LNCaP clone FGC (cell line): ENCODE measurements at regions not wholly inside any gene's neighbourhood (a gene's known extent, or its start where the extent isn't known, plus 50 kb on each side); places are given as distances from the start of the nearest gene placed in this dataset.

ENCODE experiments used
- DNase-seq: peaks from one replicate; pipeline ENCODE4 v3.0.0-alpha.2; 2011; ENCODE audit warnings: low read depth
- H3K4me3 ChIP-seq: 2 replicates; pipeline ENCODE4 v1.5.1; 2011; ENCODE audit warnings: mild to moderate bottlenecking, low read depth, low read length, control low read depth
- TF ChIP-seq, protein P1 (sequence below): IDR thresholded peaks from 2 replicates; pipeline ENCODE4 v1.5.1; 2012; ENCODE audit warnings: mild to moderate bottlenecking; ENCODE audit not compliant: control insufficient read depth, insufficient read depth; ENCODE audit errors: extremely low read depth

DNA sequence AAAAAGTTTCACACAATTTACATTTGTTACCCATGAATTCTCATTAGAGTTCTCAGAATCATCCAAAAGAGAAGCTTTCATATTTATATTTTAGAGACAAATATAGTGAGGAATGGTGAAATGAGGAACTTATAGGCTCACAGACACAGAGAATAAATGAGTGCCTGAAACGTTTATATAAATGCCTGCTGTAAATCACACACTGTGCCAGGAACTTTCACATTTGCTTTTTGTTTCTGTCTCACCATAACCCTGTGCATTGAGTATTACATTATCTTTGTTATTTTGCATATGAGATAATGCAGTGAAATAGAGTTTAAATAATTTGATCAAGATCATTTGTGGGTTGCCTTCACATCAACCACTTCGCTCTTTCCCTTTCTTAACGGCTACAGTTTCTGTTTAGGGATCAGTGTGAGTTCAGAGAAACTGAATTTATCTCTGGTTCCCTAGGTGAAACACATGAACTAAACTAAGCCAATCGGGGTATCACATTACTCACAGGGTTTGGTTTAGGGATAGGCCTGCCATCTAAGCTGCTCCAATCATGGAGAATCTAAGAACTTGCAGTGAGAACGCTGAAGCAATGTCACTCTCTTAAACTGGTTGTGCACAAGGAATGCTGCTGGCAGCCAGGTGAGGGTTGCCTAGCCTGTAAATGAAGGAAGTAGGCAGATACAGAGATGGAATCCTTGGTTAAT, 1339.2 kb upstream of the TENM4 start:
- TF ChIP-seq, protein P1, sequence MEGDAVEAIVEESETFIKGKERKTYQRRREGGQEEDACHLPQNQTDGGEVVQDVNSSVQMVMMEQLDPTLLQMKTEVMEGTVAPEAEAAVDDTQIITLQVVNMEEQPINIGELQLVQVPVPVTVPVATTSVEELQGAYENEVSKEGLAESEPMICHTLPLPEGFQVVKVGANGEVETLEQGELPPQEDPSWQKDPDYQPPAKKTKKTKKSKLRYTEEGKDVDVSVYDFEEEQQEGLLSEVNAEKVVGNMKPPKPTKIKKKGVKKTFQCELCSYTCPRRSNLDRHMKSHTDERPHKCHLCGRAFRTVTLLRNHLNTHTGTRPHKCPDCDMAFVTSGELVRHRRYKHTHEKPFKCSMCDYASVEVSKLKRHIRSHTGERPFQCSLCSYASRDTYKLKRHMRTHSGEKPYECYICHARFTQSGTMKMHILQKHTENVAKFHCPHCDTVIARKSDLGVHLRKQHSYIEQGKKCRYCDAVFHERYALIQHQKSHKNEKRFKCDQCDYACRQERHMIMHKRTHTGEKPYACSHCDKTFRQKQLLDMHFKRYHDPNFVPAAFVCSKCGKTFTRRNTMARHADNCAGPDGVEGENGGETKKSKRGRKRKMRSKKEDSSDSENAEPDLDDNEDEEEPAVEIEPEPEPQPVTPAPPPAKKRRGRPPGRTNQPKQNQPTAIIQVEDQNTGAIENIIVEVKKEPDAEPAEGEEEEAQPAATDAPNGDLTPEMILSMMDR, result no peak
- H3K4me3 ChIP-seq, result no peak overlapping the region
- no peak for DNase-seq

DNA sequence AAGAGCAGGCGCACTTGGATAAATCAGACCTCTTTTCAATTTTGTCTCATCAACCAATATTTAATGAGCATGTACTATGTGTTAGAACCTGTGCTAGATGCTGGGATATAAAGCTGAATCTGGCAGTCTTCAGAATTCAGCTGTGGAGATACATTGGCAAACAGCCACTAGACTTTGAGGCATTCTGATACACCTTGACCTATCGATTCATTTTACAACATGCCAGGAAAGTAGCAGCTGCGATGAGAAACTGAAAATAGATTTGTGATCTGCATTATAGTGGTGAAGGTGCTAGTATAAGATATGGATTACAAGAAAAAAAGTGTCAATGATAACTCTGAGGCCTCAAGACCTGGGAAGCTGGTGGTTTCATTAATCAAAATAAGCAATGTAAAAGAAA, 1338.1 kb upstream of the TENM4 start:
- TF ChIP-seq, protein P1, result no peak
- H3K4me3 ChIP-seq, result no peak overlapping the region
- DNase-seq, result no peak

DNA sequence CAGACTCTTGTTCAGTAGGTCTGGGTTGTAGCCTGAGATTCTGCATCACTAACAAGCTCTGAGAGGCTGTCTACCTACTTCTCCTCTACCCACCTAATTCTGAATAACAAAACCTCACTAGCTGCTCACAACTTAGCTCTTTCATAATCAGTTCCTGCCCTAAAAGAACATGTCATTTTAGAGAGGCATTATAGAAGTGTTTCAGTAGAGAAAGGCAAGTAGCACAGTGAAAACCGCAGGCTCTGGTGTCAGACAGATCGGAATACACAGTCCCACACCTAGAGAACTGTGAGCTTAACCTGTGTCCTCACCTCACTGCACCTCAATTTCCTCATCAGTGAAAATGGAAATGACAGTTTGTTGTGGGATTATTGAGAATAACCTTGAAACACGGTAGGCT, 1337.6 kb upstream of the TENM4 start:
- H3K4me3 ChIP-seq, result no peak overlapping the region
- no peak for DNase-seq
- TF ChIP-seq, protein P1, result no peak

DNA sequence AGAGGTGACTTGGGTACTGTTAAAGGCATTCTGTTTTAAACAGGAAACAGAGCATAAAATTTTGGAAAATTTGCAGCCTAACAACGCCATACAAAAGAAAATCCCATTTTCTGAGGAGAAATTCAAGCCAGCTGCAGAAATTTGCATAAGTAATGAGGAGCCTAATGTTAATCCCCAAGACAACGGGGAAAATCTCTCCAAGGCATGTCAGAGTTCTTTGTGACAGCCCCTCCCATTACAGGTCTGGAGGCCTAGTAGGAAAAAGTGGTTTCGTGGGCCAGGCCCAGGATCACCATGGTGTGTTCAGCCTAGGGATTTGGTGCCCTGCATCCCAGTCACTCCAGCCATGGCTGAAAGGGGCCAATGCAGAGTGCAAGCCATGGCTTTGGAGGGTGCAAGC, 1333.1 kb upstream of the TENM4 start:
- TF ChIP-seq, protein P1, result no peak
- no peak for DNase-seq

DNA sequence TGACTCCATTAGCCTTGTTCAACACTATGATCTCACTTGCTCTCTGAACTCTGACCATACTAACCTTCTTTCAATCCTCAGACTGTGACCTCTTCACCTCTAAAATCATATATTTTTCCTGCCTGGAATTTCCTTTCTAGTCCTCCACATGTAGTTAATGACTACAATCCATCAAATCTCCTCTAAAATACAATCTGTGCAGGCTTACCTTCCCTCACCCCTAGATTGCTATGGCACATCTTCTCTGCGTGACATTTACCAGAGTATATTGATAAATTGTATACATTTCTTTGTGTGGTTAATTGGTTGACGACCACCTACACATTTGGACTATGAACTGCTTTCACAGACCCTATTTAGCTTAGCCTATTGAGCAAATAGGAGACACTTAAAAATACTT, 1330.2 kb upstream of the TENM4 start:
- TF ChIP-seq, protein P1, result no peak
- no peak overlapping the region for H3K4me3 ChIP-seq
- no peak for DNase-seq

More for the DNA sequence above, 1333.1 kb upstream of the TENM4 start:
- H3K4me3 ChIP-seq, result no peak overlapping the region

DNA sequence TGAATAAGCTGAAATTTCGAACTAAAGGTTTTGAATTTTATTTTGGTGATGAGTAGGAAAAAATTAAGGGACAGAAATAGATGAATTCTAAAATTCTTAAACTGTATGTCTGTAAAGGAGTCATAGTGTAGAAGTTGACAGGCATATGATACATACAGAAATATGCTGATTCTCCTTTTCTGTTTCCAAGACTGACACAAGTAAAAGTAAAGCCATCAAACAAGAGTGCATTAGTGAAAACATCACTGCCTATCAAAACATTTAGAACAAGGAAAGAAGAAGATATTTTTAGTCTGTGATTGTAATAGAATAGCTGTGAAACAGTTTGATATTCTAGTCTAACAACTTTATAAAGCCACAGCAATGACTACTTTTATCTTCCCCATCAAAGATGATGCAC, 1318.0 kb upstream of the TENM4 start:
- peak; percentile 65 for DNase-seq
- TF ChIP-seq, protein P1, result no peak
- H3K4me3 ChIP-seq, result no peak overlapping the region
